ENCODE measurements at regions not wholly inside any gene's neighbourhood (a gene's known extent, or its start where the extent isn't known, plus 50 kb on each side); places are given as distances from the start of the nearest gene placed in this dataset.

- ChIA-PET POLR2A (ENCODE audit: low non-redundant PET) (no interaction called here), CTCF (interaction anchor here (0.6 kb wide), 2 partner anchors 17 to 23 kb away, joined by 3 to 7 read pairs; no protein-coding TSS in a partner anchor)
- H3K27ac ChIP-seq, result peak overlapping the region; percentile 98
- TF ChIP-seq CTCF (conservative IDR thresholded peaks at IDR 0.05; ENCODE audit: low read depth), result no peak
- DNase-seq (ENCODE audit: low spot score), result peak; percentile 74
Observed at GRCh38 chr17:77454242-77455095, 313.7 kb downstream of the SEC14L1 start.

GRCh38 chr17:77455111-77455890 lies 314.5 kb downstream of the SEC14L1 start:
- H3K27ac ChIP-seq, result peak overlapping the region; percentile 98
- ChIA-PET CTCF (interaction anchor here (0.6 kb wide), 1 partner anchor 16 kb away, joined by 3 read pairs; no protein-coding TSS in a partner anchor), POLR2A (ENCODE audit: low non-redundant PET) (no interaction called here)
- TF ChIP-seq CTCF (conservative IDR thresholded peaks at IDR 0.05; ENCODE audit: low read depth), result no peak
- DNase-seq (ENCODE audit: low spot score), result no peak

GRCh38 chr17:77455891-77456260 lies 315.1 kb downstream of the SEC14L1 start:
- peak overlapping the region; percentile 98 for H3K27ac ChIP-seq
- CTCF ChIA-PET, result no interaction called here
- DNase-seq (ENCODE audit: low spot score), result no peak
- TF ChIP-seq CTCF (conservative IDR thresholded peaks at IDR 0.05; ENCODE audit: low read depth), result no peak
- POLR2A ChIA-PET (ENCODE audit: low non-redundant PET), result no interaction called here

- CTCF ChIA-PET, result no interaction called here
- POLR2A ChIA-PET (ENCODE audit: low non-redundant PET), result no interaction called here
- H3K27ac ChIP-seq, result peak overlapping the region; percentile 98
- no peak for TF ChIP-seq CTCF (conservative IDR thresholded peaks at IDR 0.05; ENCODE audit: low read depth)
- no peak for DNase-seq (ENCODE audit: low spot score)
Observed at GRCh38 chr17:77456271-77456950, 315.6 kb downstream of the SEC14L1 start.

- TF ChIP-seq CTCF (conservative IDR thresholded peaks at IDR 0.05; ENCODE audit: low read depth), result no peak
- CTCF ChIA-PET, result interaction anchor here (0.6 kb wide), 1 partner anchor 7 kb away, joined by 3 read pairs; no protein-coding TSS in a partner anchor
- POLR2A ChIA-PET (ENCODE audit: low non-redundant PET), result no interaction called here
- H3K27ac ChIP-seq, result peak overlapping the region; percentile 98
- DNase-seq (ENCODE audit: low spot score), result no peak
Observed at GRCh38 chr17:77456951-77457548, 316.3 kb downstream of the SEC14L1 start.
